Right lobe of liver (tissue), 4 donors: ENCODE measurements at regions not wholly inside any gene's neighbourhood (a gene's known extent, or its start where the extent isn't known, plus 50 kb on each side); places are given as distances from the start of the nearest gene placed in this dataset.

Source experiments
- POLR2A ChIP-seq: fragments of 450-650 bp; IDR thresholded peaks from one replicate; pipeline ENCODE4 v1.6.1; 2017; ENCODE audit warnings: antibody characterized with exemption, mild to moderate bottlenecking
- TF ChIP-seq, protein P1 (sequence below), 4 donors: fragments of 200-600 bp in 3 of 4; fragments of 450-650 bp in 1 of 4; IDR thresholded peaks; one replicate each; pipeline versions ENCODE4 v1.5.1 to v1.8.0; 2016 to 2022; ENCODE audit warnings: antibody characterized with exemption in 4 of 4, mild to moderate bottlenecking in 2 of 4
- donor health status: DM: no; HTN: no; CAD: no.
- donor health status: DM: no; HTN: no; CAD: no.
- donor health status: DM: no; HTN: yes; CAD: no.

DNA sequence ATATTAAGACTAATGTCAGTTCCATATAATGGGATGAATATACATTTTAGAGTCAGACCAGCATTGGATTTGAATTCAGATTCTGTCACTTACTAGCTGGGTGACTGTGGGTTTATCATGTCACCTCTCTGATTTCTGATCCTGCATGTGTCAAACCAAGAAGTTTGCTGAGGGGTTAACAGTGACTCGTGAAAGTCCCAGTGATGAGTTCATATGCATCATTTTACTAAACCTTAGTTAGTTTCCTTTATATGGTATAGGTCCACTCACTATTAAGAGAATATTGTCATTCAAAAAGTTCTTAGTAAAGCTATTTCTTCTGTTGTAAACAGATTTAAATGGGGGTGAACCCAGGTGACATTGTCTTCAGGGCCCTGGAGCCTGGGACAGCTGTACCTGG, 102.3 kb downstream of the ZNF621 start:
- TF ChIP-seq, protein P1, sequence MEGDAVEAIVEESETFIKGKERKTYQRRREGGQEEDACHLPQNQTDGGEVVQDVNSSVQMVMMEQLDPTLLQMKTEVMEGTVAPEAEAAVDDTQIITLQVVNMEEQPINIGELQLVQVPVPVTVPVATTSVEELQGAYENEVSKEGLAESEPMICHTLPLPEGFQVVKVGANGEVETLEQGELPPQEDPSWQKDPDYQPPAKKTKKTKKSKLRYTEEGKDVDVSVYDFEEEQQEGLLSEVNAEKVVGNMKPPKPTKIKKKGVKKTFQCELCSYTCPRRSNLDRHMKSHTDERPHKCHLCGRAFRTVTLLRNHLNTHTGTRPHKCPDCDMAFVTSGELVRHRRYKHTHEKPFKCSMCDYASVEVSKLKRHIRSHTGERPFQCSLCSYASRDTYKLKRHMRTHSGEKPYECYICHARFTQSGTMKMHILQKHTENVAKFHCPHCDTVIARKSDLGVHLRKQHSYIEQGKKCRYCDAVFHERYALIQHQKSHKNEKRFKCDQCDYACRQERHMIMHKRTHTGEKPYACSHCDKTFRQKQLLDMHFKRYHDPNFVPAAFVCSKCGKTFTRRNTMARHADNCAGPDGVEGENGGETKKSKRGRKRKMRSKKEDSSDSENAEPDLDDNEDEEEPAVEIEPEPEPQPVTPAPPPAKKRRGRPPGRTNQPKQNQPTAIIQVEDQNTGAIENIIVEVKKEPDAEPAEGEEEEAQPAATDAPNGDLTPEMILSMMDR (IDR thresholded peaks at IDR 0.05), result no peak
- TF ChIP-seq POLR2A, result no peak
